ENCODE measurements at regions not wholly inside any gene's neighbourhood (a gene's known extent, or its start where the extent isn't known, plus 50 kb on each side); places are given as distances from the start of the nearest gene placed in this dataset.
A peak's percentile ranks its signal among the peaks of the same experiment; 100 is the strongest.

GRCh38 chr3:18246336-18247060, 178.6 kb downstream of the SATB1 start:
- Histone ChIP-seq H3K56ac (replicated peaks; ENCODE audit: insufficient read length, low read depth, low read length) (no peak overlapping the region), H2BK5ac (ENCODE audit: low read depth, low read length) (no peak overlapping the region), H4K20me1 (replicated peaks in 1 of 2; ENCODE audit: control insufficient read depth in 1 of 2, insufficient read depth in 2 of 2, low read length in 2 of 2) (no peaks in the 10 kb centered on the region), H3K79me2 (ENCODE audit: control insufficient read depth in 1 of 2, insufficient read depth in 2 of 2, low read length in 2 of 2) (no peaks in the 10 kb centered on the region), H3K36me3 (ENCODE audit: control insufficient read depth in 2 of 4, insufficient read depth in 4 of 4, low read length in 3 of 4) (no peaks in the 10 kb centered on the region), H3K14ac (ENCODE audit: insufficient read length) (no peak overlapping the region), H3K23ac (ENCODE audit: insufficient read length) (no peak overlapping the region), H2BK20ac (ENCODE audit: low read length) (no peak overlapping the region), H4K5ac (ENCODE audit: insufficient read length, low read depth, low read length) (no peak overlapping the region), H4K8ac (ENCODE audit: extremely low read depth, insufficient read depth, low read length) (no peak overlapping the region), H3K9ac (replicated peaks in 1 of 4; ENCODE audit: extremely low read depth in 1 of 4, low read depth in 3 of 4, low read length in 3 of 4) (peak overlapping the region in 1 of 4 experiments; percentile 8; a peak in 1 of 7 replicates), H3K9me3 (ENCODE audit: insufficient read depth in 2 of 2, low read depth in 1 of 2, low read length in 1 of 2) (no peaks in the 10 kb centered on the region), H3K79me1 (ENCODE audit: low read depth, low read length) (no peaks in the 10 kb centered on the region), H4K91ac (replicated peaks; ENCODE audit: insufficient read length, low read length) (no peak overlapping the region), H3K4me3 (ENCODE audit: extremely low read depth in 1 of 4, insufficient read depth in 2 of 4, low read depth in 3 of 4, low read length in 4 of 4) (no peak overlapping the region), H3K27ac (ENCODE audit: low read depth, low read length) (no peak overlapping the region), H2BK120ac (replicated peaks; ENCODE audit: low read depth, low read length) (no peak overlapping the region), H2AFZ (ENCODE audit: low read length) (no peak overlapping the region), H3K4me2 (ENCODE audit: insufficient read depth in 1 of 2, low read depth in 2 of 2, low read length in 2 of 2) (no peak overlapping the region), H3K27me3 (replicated peaks in 1 of 4; ENCODE audit: control insufficient read depth in 3 of 4, extremely low read depth in 1 of 4, insufficient read depth in 3 of 4, low read length in 3 of 4) (no peaks in the 10 kb centered on the region), H3K4ac (replicated peaks; ENCODE audit: insufficient read length, low read depth, low read length) (no peak overlapping the region), H3K4me1 (replicated peaks in 1 of 4; ENCODE audit: control insufficient read depth in 3 of 4, insufficient read depth in 4 of 4, low read length in 3 of 4) (peaks cover 0 to 6% (median 0%) of the 10 kb centered on the region in 4 experiments; a peak in 1 of 7 replicates), H3K23me2 (ENCODE audit: low read depth, low read length) (no peaks in the 10 kb centered on the region), H2AK5ac (ENCODE audit: low read depth, low read length) (no peak overlapping the region), H2BK12ac (ENCODE audit: low read depth, low read length) (no peak overlapping the region), H3K18ac (ENCODE audit: extremely low read depth, low read length) (no peak overlapping the region), H2BK15ac (ENCODE audit: low read length) (no peak overlapping the region; the same call in 1 of the 2 replicates)
- no peak for FAIRE-seq
- 80% methylated on average over 7 of the region's 7 CpGs; no CpG with 5 or more reads in 1 of the 2 experiments for WGBS, 2 experiments (ENCODE audit: extremely low coverage in 1 of 2, insufficient coverage in 1 of 2, insufficient read length in 1 of 2, insufficient replicate concordance in 2 of 2, low coverage in 1 of 2, low lambda C conversion rate in 2 of 2, missing lambda C conversion rate in 1 of 2)
- TF ChIP-seq HDAC6 (IDR thresholded peaks at IDR 0.05; ENCODE audit: low read depth, low read length): no peak
- no peak for TF ChIP-seq EZH2 (IDR thresholded peaks at IDR 0.05; ENCODE audit: low read depth, low read length, severe bottlenecking)
- TF ChIP-seq CREB1 (IDR thresholded peaks at IDR 0.05): no peak
- TF ChIP-seq NRF1 (IDR thresholded peaks at IDR 0.05; ENCODE audit: low read depth, low read length): no peak
- no peak for DNase-seq (ENCODE audit: low read depth in 1 of 2, low spot score in 2 of 2)
- CTCF ChIA-PET (ENCODE audit: partially characterized antibody): interaction anchor here (1.0 to 1.4 kb wide), 3 partner anchors 10 to 122 kb away, joined by 3 read pairs; no protein-coding TSS in a partner anchor
- POLR2A ChIA-PET (ENCODE audit: partially characterized antibody): interaction anchor here (0.8 kb wide), 1 partner anchor 12 kb away, joined by 3 read pairs; no protein-coding TSS in a partner anchor

All from H1 (cell line).